GM18951 (cell line): ENCODE measurements at regions not wholly inside any gene's neighbourhood (a gene's known extent, or its start where the extent isn't known, plus 50 kb on each side); places are given as distances from the start of the nearest gene placed in this dataset.
"Not testable (repeated sequence)": the region's sequence is repeated elsewhere in the genome, so short reads cannot be mapped to it uniquely, and the experiment has no call there.

Experiments
- POLR2A ChIP-seq: IDR thresholded peaks from 4 replicates; pipeline ENCODE4 v1.6.1; 2011; ENCODE audit warnings: mild to moderate bottlenecking; ENCODE audit not compliant: insufficient read length, insufficient read depth; ENCODE audit errors: extremely low read depth
- in situ Hi-C: fragments of 300-500 bp; cut with MboI; formaldehyde crosslinking; loops from one replicate; pipeline ENCODE4 v1.12.0; 2022; ENCODE audit warnings: low sequenced_read_pairs, mixed read lengths, inconsistent platforms; ENCODE audit not compliant: unreplicated experiment

GRCh38 chr14:34059037-34059924 is 108.4 kb upstream of the EGLN3 start:
- in situ Hi-C loops: no loop called here

GRCh38 chr14:34058510-34058909 is 107.6 kb upstream of the EGLN3 start:
- no peak for TF ChIP-seq POLR2A
- in situ Hi-C loops: no loop called here

More at GRCh38 chr14:34059037-34059924, 108.4 kb upstream of the EGLN3 start:
- TF ChIP-seq POLR2A: no peak

GRCh38 chr14:34056046-34056445 is 105.2 kb upstream of the EGLN3 start:
- no peak for TF ChIP-seq POLR2A
- in situ Hi-C loops: no loop called here

- in situ Hi-C loops: no loop called here
- no peak for TF ChIP-seq POLR2A
These were observed 104.5 kb upstream of the EGLN3 start for GRCh38 chr14:34055157-34055950.

- in situ Hi-C loops: no loop called here
- TF ChIP-seq POLR2A: no peak
These were observed 102.8 kb upstream of the EGLN3 start for GRCh38 chr14:34053666-34054065.

GRCh38 chr14:34052658-34053014 is 101.8 kb upstream of the EGLN3 start:
- no peak for TF ChIP-seq POLR2A
- in situ Hi-C loops: no loop called here

- in situ Hi-C loops: no loop called here
- TF ChIP-seq POLR2A: no peak
These were observed 101.2 kb upstream of the EGLN3 start for GRCh38 chr14:34051966-34052657.

- in situ Hi-C loops: no loop called here
These were observed 99.7 kb upstream of the EGLN3 start for GRCh38 chr14:34050606-34051005.

GRCh38 chr14:34049790-34050189 is 98.9 kb upstream of the EGLN3 start:
- in situ Hi-C loops: no loop called here
- no peak for TF ChIP-seq POLR2A

More at GRCh38 chr14:34050606-34051005, 99.7 kb upstream of the EGLN3 start:
- no peak for TF ChIP-seq POLR2A

- in situ Hi-C loops: not testable (repeated sequence)
These were observed 98.3 kb upstream of the EGLN3 start for GRCh38 chr14:34049187-34049586.

- in situ Hi-C loops: no loop called here
- no peak for TF ChIP-seq POLR2A
These were observed 96.1 kb upstream of the EGLN3 start for GRCh38 chr14:34046799-34047520.

- in situ Hi-C loops: no loop called here
- no peak for TF ChIP-seq POLR2A
These were observed 93.9 kb upstream of the EGLN3 start for GRCh38 chr14:34044666-34045306.

GRCh38 chr14:34044373-34044637 is 93.4 kb upstream of the EGLN3 start:
- no peak for TF ChIP-seq POLR2A
- in situ Hi-C loops: no loop called here
